ENCODE measurements at regions not wholly inside any gene's neighbourhood (a gene's known extent, or its start where the extent isn't known, plus 50 kb on each side); places are given as distances from the start of the nearest gene placed in this dataset.

GRCh38 chr3:63768386-63768785 is 50.7 kb upstream of the C3orf49 start (continued):
- TF ChIP-seq, protein P1, sequence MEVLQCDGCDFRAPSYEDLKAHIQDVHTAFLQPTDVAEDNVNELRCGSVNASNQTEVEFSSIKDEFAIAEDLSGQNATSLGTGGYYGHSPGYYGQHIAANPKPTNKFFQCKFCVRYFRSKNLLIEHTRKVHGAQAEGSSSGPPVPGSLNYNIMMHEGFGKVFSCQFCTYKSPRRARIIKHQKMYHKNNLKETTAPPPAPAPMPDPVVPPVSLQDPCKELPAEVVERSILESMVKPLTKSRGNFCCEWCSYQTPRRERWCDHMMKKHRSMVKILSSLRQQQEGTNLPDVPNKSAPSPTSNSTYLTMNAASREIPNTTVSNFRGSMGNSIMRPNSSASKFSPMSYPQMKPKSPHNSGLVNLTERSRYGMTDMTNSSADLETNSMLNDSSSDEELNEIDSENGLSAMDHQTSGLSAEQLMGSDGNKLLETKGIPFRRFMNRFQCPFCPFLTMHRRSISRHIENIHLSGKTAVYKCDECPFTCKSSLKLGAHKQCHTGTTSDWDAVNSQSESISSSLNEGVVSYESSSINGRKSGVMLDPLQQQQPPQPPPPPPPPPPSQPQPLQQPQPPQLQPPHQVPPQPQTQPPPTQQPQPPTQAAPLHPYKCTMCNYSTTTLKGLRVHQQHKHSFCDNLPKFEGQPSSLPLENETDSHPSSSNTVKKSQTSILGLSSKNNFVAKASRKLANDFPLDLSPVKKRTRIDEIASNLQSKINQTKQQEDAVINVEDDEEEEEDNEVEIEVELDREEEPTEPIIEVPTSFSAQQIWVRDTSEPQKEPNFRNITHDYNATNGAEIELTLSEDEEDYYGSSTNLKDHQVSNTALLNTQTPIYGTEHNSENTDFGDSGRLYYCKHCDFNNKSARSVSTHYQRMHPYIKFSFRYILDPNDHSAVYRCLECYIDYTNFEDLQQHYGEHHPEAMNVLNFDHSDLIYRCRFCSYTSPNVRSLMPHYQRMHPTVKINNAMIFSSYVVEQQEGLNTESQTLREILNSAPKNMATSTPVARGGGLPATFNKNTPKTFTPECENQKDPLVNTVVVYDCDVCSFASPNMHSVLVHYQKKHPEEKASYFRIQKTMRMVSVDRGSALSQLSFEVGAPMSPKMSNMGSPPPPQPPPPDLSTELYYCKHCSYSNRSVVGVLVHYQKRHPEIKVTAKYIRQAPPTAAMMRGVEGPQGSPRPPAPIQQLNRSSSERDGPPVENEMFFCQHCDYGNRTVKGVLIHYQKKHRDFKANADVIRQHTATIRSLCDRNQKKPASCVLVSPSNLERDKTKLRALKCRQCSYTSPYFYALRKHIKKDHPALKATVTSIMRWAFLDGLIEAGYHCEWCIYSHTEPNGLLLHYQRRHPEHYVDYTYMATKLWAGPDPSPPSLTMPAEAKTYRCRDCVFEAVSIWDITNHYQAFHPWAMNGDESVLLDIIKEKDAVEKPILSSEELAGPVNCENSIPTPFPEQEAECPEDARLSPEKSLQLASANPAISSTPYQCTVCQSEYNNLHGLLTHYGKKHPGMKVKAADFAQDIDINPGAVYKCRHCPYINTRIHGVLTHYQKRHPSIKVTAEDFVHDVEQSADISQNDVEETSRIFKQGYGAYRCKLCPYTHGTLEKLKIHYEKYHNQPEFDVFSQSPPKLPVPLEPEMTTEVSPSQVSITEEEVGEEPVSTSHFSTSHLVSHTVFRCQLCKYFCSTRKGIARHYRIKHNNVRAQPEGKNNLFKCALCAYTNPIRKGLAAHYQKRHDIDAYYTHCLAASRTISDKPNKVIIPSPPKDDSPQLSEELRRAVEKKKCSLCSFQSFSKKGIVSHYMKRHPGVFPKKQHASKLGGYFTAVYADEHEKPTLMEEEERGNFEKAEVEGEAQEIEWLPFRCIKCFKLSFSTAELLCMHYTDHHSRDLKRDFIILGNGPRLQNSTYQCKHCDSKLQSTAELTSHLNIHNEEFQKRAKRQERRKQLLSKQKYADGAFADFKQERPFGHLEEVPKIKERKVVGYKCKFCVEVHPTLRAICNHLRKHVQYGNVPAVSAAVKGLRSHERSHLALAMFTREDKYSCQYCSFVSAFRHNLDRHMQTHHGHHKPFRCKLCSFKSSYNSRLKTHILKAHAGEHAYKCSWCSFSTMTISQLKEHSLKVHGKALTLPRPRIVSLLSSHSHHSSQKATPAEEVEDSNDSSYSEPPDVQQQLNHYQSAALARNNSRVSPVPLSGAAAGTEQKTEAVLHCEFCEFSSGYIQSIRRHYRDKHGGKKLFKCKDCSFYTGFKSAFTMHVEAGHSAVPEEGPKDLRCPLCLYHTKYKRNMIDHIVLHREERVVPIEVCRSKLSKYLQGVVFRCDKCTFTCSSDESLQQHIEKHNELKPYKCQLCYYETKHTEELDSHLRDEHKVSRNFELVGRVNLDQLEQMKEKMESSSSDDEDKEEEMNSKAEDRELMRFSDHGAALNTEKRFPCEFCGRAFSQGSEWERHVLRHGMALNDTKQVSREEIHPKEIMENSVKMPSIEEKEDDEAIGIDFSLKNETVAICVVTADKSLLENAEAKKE (CRISPR knock-in tag; IDR thresholded peaks at IDR 0.05): no peak
- TF ChIP-seq, protein P2, sequence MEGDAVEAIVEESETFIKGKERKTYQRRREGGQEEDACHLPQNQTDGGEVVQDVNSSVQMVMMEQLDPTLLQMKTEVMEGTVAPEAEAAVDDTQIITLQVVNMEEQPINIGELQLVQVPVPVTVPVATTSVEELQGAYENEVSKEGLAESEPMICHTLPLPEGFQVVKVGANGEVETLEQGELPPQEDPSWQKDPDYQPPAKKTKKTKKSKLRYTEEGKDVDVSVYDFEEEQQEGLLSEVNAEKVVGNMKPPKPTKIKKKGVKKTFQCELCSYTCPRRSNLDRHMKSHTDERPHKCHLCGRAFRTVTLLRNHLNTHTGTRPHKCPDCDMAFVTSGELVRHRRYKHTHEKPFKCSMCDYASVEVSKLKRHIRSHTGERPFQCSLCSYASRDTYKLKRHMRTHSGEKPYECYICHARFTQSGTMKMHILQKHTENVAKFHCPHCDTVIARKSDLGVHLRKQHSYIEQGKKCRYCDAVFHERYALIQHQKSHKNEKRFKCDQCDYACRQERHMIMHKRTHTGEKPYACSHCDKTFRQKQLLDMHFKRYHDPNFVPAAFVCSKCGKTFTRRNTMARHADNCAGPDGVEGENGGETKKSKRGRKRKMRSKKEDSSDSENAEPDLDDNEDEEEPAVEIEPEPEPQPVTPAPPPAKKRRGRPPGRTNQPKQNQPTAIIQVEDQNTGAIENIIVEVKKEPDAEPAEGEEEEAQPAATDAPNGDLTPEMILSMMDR (conservative IDR thresholded peaks at IDR 0.05; ENCODE audit: low read depth in 2 of 2): no peak

- no peak overlapping the region for H3K4me2 ChIP-seq
- no peaks in the 10 kb centered on the region for H3F3A ChIP-seq (replicated peaks; ENCODE audit: low read depth)
- no peaks in the 10 kb centered on the region for H3K79me2 ChIP-seq (replicated peaks; ENCODE audit: insufficient read depth)
- H3K4me1 ChIP-seq (ENCODE audit: insufficient read depth): no peaks in the 10 kb centered on the region
- H4K20me1 ChIP-seq (replicated peaks; ENCODE audit: insufficient read depth): no peaks in the 10 kb centered on the region
- H3K4me3 ChIP-seq: no peak overlapping the region
- DNase-seq (ENCODE audit: low spot score) (no peak), ATAC-seq (no peak)
- no peak overlapping the region for H2AFZ ChIP-seq
- Mint-ChIP-seq H3K9me3 (no peaks in the 10 kb centered on the region), H3K36me3 (ENCODE audit: low read depth) (no peaks in the 10 kb centered on the region), H3K4me1 (no peaks in the 10 kb centered on the region), H3K4me3 (no peak overlapping the region), H3K27me3 (ENCODE audit: insufficient read depth, low read depth, poor library complexity) (no peaks in the 10 kb centered on the region), H3K27ac (no peak overlapping the region)
- H3K9me2 ChIP-seq (ENCODE audit: insufficient read depth): no peaks in the 10 kb centered on the region
- H3K27me3 ChIP-seq (ENCODE audit: insufficient read depth): no peaks in the 10 kb centered on the region
- no peaks in the 10 kb centered on the region for H3K36me3 ChIP-seq (ENCODE audit: insufficient read depth)
- H3K27ac ChIP-seq (ENCODE audit: low read depth): no peak overlapping the region
- TF ChIP-seq, protein P3, sequence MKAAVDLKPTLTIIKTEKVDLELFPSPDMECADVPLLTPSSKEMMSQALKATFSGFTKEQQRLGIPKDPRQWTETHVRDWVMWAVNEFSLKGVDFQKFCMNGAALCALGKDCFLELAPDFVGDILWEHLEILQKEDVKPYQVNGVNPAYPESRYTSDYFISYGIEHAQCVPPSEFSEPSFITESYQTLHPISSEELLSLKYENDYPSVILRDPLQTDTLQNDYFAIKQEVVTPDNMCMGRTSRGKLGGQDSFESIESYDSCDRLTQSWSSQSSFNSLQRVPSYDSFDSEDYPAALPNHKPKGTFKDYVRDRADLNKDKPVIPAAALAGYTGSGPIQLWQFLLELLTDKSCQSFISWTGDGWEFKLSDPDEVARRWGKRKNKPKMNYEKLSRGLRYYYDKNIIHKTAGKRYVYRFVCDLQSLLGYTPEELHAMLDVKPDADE (IDR thresholded peaks at IDR 0.05): no peak
- no peak for TF ChIP-seq JUNB (IDR thresholded peaks at IDR 0.05; ENCODE audit: unreplicated experiment)
- TF ChIP-seq REST (IDR thresholded peaks at IDR 0.05; ENCODE audit: unreplicated experiment): no peak
- no peak for TF ChIP-seq ZNF331 (CRISPR knock-in tag; IDR thresholded peaks at IDR 0.05; ENCODE audit: low read depth)
- no peak for TF ChIP-seq NANOG (IDR thresholded peaks at IDR 0.05; ENCODE audit: borderline replicate concordance)
These were observed 50.2 kb upstream of the C3orf49 start for GRCh38 chr3:63768888-63769287.

Measured in GM23338 (cell line).